Parathyroid adenoma (tissue), 2 donors: ENCODE measurements at regions not wholly inside any gene's neighbourhood (a gene's known extent, or its start where the extent isn't known, plus 50 kb on each side); places are given as distances from the start of the nearest gene placed in this dataset.

Experiments used
- H2AFZ ChIP-seq: fragments of 300-600 bp; sonication (generic); one replicate; pipeline ENCODE4 v1.7.0; 2017; ENCODE audit warnings: antibody characterized with exemption, mild to moderate bottlenecking
- H3K27ac ChIP-seq: fragments of 300-600 bp; sonication (generic); one replicate; pipeline ENCODE4 v1.7.0; 2017
- H3K27me3 ChIP-seq: fragments of 300-600 bp; sonication (generic); one replicate; pipeline ENCODE4 v1.7.0; 2017; ENCODE audit warnings: low read length; ENCODE audit not compliant: control insufficient read depth, insufficient read depth
- H3K36me3 ChIP-seq: fragments of 300-600 bp; sonication (generic); one replicate; pipeline ENCODE4 v1.7.0; 2017; ENCODE audit warnings: low read length; ENCODE audit not compliant: control insufficient read depth, insufficient read depth
- H3K4me1 ChIP-seq: fragments of 300-600 bp; sonication (generic); one replicate; pipeline ENCODE4 v1.7.0; 2017; ENCODE audit warnings: control low read depth
- H3K4me2 ChIP-seq: fragments of 300-600 bp; sonication (generic); one replicate; pipeline ENCODE4 v1.7.0; 2017; ENCODE audit warnings: low read length
- H3K4me3 ChIP-seq: fragments of 300-600 bp; sonication (generic); one replicate; pipeline ENCODE4 v1.7.0; 2017; ENCODE audit warnings: low read depth, low read length
- H3K79me2 ChIP-seq: fragments of 300-600 bp; sonication (generic); one replicate; pipeline ENCODE4 v1.7.0; 2017; ENCODE audit warnings: control low read depth
- H3K9ac ChIP-seq: fragments of 300-600 bp; sonication (generic); one replicate; pipeline ENCODE4 v1.7.0; 2017; ENCODE audit warnings: mild to moderate bottlenecking
- H3K9me3 ChIP-seq: fragments of 300-600 bp; sonication (generic); one replicate; pipeline ENCODE4 v1.7.0; 2017; ENCODE audit warnings: low read length; ENCODE audit not compliant: control insufficient read depth
- TF ChIP-seq, protein P1 (sequence below): fragments of 300-600 bp; sonication (generic); IDR thresholded peaks from one replicate; pipeline ENCODE4 v1.7.0; 2017; ENCODE audit warnings: antibody characterized with exemption, mild to moderate bottlenecking
- donor health status: primary hyperparathyroidism.

DNA sequence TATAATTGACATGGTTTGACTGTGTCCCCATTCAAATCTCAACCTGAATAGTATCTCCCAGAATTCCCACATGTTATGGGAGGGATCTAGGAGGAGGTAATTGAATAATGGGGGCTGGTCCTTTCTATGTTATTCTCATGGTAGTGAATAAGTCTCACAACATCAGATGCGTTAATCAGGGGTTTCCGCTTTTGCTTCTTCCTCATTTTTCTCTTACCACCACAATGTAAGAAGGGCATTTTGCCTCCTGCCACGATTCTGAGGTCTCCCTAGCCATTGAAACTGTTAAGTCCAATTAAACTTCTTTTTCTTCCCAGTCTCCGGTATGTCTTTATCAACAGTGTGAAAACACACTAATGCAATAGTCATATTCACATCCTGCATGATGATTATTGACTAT lies 1073.3 kb upstream of the CDH2 start:
- no peaks in the 10 kb centered on the region for H3K9me3 ChIP-seq
- H3K27me3 ChIP-seq = no peaks in the 10 kb centered on the region
- no peak overlapping the region for H3K4me2 ChIP-seq
- H3K4me3 ChIP-seq = no peak overlapping the region
- no peak overlapping the region for H2AFZ ChIP-seq
- H3K9ac ChIP-seq = no peak overlapping the region
- no peaks in the 10 kb centered on the region for H3K36me3 ChIP-seq
- no peak overlapping the region for H3K27ac ChIP-seq
- TF ChIP-seq, protein P1, sequence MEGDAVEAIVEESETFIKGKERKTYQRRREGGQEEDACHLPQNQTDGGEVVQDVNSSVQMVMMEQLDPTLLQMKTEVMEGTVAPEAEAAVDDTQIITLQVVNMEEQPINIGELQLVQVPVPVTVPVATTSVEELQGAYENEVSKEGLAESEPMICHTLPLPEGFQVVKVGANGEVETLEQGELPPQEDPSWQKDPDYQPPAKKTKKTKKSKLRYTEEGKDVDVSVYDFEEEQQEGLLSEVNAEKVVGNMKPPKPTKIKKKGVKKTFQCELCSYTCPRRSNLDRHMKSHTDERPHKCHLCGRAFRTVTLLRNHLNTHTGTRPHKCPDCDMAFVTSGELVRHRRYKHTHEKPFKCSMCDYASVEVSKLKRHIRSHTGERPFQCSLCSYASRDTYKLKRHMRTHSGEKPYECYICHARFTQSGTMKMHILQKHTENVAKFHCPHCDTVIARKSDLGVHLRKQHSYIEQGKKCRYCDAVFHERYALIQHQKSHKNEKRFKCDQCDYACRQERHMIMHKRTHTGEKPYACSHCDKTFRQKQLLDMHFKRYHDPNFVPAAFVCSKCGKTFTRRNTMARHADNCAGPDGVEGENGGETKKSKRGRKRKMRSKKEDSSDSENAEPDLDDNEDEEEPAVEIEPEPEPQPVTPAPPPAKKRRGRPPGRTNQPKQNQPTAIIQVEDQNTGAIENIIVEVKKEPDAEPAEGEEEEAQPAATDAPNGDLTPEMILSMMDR = no peak
- no peaks in the 10 kb centered on the region for H3K79me2 ChIP-seq
- H3K4me1 ChIP-seq = no peaks in the 10 kb centered on the region

DNA sequence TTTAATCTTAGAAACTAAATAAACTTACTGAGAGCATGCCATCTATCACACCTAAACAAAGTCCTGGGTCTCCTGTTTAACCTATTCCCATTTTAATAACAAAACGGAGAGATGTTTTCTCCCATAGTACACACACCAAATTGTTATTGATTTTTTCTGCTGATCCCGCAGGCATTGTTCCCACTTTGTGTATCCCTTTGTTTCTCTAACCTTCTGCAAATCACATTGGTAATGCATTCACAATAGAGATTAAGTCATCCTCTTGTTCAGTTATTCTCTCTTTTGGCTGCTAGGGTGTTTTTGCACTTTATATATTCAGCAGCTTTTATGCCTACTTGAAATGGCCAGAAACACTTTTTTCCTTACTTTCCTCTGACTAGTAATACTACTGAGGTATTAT lies 1071.9 kb upstream of the CDH2 start:
- H3K27ac ChIP-seq = no peak overlapping the region
- H2AFZ ChIP-seq = no peak overlapping the region
- no peak overlapping the region for H3K9ac ChIP-seq
- TF ChIP-seq, protein P1 = no peak
- no peaks in the 10 kb centered on the region for H3K79me2 ChIP-seq
- no peaks in the 10 kb centered on the region for H3K27me3 ChIP-seq
- no peaks in the 10 kb centered on the region for H3K4me1 ChIP-seq
- no peaks in the 10 kb centered on the region for H3K9me3 ChIP-seq
- H3K36me3 ChIP-seq = no peaks in the 10 kb centered on the region
- H3K4me2 ChIP-seq = no peak overlapping the region
- H3K4me3 ChIP-seq = no peak overlapping the region

DNA sequence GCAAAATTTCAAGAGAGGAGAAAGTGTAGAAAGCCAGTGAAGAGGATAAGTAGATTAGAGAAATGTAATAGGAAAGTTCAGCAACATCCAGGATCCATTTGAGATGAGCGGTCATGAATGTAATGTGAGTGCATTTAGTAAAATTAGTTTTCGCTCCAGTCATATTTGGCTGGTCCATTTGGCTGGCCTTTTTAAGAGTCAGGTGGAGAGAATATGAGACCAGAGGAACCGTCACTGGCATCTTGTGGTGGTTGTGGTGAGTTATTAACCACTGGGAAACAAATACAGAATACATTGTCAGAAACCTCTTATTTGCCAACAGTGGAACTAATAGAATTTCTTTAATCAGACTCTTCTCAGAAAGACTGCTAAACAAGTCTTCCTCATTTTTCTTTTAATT lies 1064.3 kb upstream of the CDH2 start:
- H3K9me3 ChIP-seq = no peaks in the 10 kb centered on the region
- H2AFZ ChIP-seq = no peak overlapping the region
- no peak overlapping the region for H3K9ac ChIP-seq
- no peak overlapping the region for H3K4me2 ChIP-seq
- no peaks in the 10 kb centered on the region for H3K27me3 ChIP-seq
- no peaks in the 10 kb centered on the region for H3K36me3 ChIP-seq
- no peaks in the 10 kb centered on the region for H3K79me2 ChIP-seq
- no peak overlapping the region for H3K4me3 ChIP-seq
- no peak overlapping the region for H3K27ac ChIP-seq
- no peaks in the 10 kb centered on the region for H3K4me1 ChIP-seq
- TF ChIP-seq, protein P1 = no peak

DNA sequence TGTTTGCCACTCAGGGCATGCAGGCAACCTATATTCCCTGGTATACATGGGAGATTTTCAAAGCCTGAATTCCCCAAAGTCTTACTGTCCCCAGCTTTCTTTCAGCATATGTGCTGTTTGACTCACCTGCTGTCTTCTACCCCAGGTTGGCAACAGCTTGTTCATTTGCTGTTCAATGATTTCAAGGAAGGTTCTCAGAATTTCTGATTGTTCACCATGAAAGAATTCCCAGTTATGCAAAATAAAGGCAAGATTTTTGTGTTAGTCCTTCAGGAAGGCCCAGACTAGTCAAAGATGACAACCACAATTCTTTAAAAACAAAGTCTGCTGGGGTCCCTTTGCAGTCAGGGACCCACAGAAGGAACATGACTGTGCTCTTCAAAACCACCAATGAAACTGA lies 1057.8 kb upstream of the CDH2 start:
- H3K79me2 ChIP-seq = no peaks in the 10 kb centered on the region
- H3K9ac ChIP-seq = no peak overlapping the region
- H3K27me3 ChIP-seq = no peaks in the 10 kb centered on the region
- H3K4me3 ChIP-seq = no peak overlapping the region
- TF ChIP-seq, protein P1 = no peak
- no peak overlapping the region for H2AFZ ChIP-seq
- no peak overlapping the region for H3K27ac ChIP-seq
- no peaks in the 10 kb centered on the region for H3K9me3 ChIP-seq
- no peaks in the 10 kb centered on the region for H3K36me3 ChIP-seq
- no peak overlapping the region for H3K4me2 ChIP-seq
- no peaks in the 10 kb centered on the region for H3K4me1 ChIP-seq

DNA sequence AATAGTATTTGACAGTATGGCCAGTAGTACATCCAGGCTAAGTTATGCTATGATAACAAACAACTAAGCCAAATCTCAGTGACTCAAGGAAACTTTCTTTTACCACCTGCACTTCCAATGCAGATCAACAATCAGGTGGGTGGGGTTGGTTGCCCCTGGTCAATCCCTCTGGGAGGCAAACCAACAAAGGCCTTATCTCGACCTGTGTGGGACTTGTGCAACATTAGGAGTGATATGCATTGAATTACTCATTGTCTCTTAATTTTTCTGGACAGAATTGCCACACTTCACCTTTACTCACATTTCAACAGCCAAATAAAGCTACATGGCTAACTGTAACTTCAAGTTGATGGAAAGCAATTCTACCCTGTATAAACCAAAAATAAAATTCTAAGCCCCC lies 1049.3 kb upstream of the CDH2 start:
- H3K79me2 ChIP-seq = no peaks in the 10 kb centered on the region
- H3K4me1 ChIP-seq = no peaks in the 10 kb centered on the region
- H3K9me3 ChIP-seq = no peaks in the 10 kb centered on the region
- H3K4me2 ChIP-seq = no peak overlapping the region
- no peak overlapping the region for H2AFZ ChIP-seq
- H3K27ac ChIP-seq = no peak overlapping the region
- no peaks in the 10 kb centered on the region for H3K27me3 ChIP-seq
- TF ChIP-seq, protein P1 = no peak
- no peak overlapping the region for H3K9ac ChIP-seq
- H3K4me3 ChIP-seq = no peak overlapping the region
- H3K36me3 ChIP-seq = no peaks in the 10 kb centered on the region
